Breast epithelium (tissue), 3 donors: ENCODE measurements at regions not wholly inside any gene's neighbourhood (a gene's known extent, or its start where the extent isn't known, plus 50 kb on each side); places are given as distances from the start of the nearest gene placed in this dataset.

Source experiments
- POLR2A ChIP-seq: fragments of 450-650 bp; IDR thresholded peaks from one replicate; pipeline ENCODE4 v1.6.1; 2016; ENCODE audit warnings: antibody characterized with exemption, mild to moderate bottlenecking, moderate library complexity
- POLR2AphosphoS5 ChIP-seq, 3 donors: sonication (generic); formaldehyde crosslinking; IDR thresholded peaks; one replicate each; pipeline ENCODE4 v1.6.1; 2017; ENCODE audit warnings: antibody characterized with exemption in 3 of 3
- TF ChIP-seq, protein P1 (sequence below), 3 donors: fragments of 450-650 bp; IDR thresholded peaks; one replicate each; pipeline ENCODE4 v1.5.1; 2016 to 2017; ENCODE audit warnings: antibody characterized with exemption in 3 of 3, mild to moderate bottlenecking in 3 of 3, moderate library complexity in 3 of 3

DNA sequence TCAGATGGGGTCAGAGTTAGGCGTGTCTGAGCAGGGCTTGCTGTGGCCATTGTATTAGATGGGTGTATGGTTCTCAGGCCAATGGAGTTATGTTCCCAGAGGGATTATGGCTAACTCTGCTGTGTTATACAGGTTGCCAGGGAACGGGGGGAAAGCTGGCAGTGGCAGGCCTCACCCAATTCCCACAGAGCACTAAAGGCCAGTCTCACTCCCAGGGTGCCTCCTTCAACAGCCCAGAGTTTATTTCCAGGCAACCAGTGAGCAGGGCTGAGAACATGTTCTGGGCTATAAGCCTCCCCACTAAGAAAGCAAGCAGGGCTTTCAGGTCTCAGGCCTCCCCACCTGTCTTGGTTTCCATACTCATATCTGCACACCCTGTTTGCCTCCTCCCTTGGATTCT, 597.9 kb downstream of the ZNF608 start:
- TF ChIP-seq, protein P1, sequence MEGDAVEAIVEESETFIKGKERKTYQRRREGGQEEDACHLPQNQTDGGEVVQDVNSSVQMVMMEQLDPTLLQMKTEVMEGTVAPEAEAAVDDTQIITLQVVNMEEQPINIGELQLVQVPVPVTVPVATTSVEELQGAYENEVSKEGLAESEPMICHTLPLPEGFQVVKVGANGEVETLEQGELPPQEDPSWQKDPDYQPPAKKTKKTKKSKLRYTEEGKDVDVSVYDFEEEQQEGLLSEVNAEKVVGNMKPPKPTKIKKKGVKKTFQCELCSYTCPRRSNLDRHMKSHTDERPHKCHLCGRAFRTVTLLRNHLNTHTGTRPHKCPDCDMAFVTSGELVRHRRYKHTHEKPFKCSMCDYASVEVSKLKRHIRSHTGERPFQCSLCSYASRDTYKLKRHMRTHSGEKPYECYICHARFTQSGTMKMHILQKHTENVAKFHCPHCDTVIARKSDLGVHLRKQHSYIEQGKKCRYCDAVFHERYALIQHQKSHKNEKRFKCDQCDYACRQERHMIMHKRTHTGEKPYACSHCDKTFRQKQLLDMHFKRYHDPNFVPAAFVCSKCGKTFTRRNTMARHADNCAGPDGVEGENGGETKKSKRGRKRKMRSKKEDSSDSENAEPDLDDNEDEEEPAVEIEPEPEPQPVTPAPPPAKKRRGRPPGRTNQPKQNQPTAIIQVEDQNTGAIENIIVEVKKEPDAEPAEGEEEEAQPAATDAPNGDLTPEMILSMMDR (IDR thresholded peaks at IDR 0.05): no peak
- TF ChIP-seq POLR2A: no peak
- TF ChIP-seq POLR2AphosphoS5 (IDR thresholded peaks at IDR 0.05): no peak
